ENCODE measurements at regions not wholly inside any gene's neighbourhood (a gene's known extent, or its start where the extent isn't known, plus 50 kb on each side); places are given as distances from the start of the nearest gene placed in this dataset.
"Not testable (repeated sequence)": the region's sequence is repeated elsewhere in the genome, so short reads cannot be mapped to it uniquely, and the experiment has no call there.

GRCh38 chr6:4203642-4204417 is 68.5 kb upstream of the ECI2 start:
- TF ChIP-seq CTCF (conservative IDR thresholded peaks at IDR 0.05; ENCODE audit: low read length); EZH2phosphoT487 (IDR thresholded peaks at IDR 0.05; ENCODE audit: borderline replicate concordance, low read depth, low read length): not testable (repeated sequence)
